ENCODE measurements at regions not wholly inside any gene's neighbourhood (a gene's known extent, or its start where the extent isn't known, plus 50 kb on each side); places are given as distances from the start of the nearest gene placed in this dataset.

- Histone ChIP-seq H3K4me1 (ENCODE audit: control insufficient read depth, insufficient read depth, low read length) (no peaks in the 10 kb centered on the region), H3K27ac (ENCODE audit: control insufficient read depth, insufficient read depth) (no peak overlapping the region), H3K4me3 (no peak overlapping the region), H3K9ac (ENCODE audit: control insufficient read depth, insufficient read depth, low read length) (no peak overlapping the region), H3K27me3 (replicated peaks in 1 of 2; ENCODE audit: control insufficient read depth in 2 of 2, insufficient read depth in 2 of 2, low read length in 1 of 2) (no peaks in the 10 kb centered on the region), H4K20me1 (ENCODE audit: control insufficient read depth, insufficient read depth) (no peaks in the 10 kb centered on the region), H3K36me3 (ENCODE audit: control insufficient read depth in 2 of 2, insufficient read depth in 2 of 2, low read length in 1 of 2) (no peaks in the 10 kb centered on the region), H3K4me2 (ENCODE audit: control insufficient read depth, insufficient read depth) (no peak overlapping the region), H3K79me2 (ENCODE audit: control insufficient read depth, insufficient read depth, low read length) (no peaks in the 10 kb centered on the region), H2AFZ (ENCODE audit: control insufficient read depth, low read depth, low read length) (no peak overlapping the region), H3K9me3 (replicated peaks; ENCODE audit: control insufficient read depth, insufficient read depth, low read length) (no peaks in the 10 kb centered on the region; the same call in 2 of the 3 replicates)
- TF ChIP-seq, protein P1, sequence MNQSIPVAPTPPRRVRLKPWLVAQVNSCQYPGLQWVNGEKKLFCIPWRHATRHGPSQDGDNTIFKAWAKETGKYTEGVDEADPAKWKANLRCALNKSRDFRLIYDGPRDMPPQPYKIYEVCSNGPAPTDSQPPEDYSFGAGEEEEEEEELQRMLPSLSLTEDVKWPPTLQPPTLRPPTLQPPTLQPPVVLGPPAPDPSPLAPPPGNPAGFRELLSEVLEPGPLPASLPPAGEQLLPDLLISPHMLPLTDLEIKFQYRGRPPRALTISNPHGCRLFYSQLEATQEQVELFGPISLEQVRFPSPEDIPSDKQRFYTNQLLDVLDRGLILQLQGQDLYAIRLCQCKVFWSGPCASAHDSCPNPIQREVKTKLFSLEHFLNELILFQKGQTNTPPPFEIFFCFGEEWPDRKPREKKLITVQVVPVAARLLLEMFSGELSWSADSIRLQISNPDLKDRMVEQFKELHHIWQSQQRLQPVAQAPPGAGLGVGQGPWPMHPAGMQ (IDR thresholded peaks at IDR 0.05; ENCODE audit: borderline replicate concordance): no peak
- TF ChIP-seq TCF7 (IDR thresholded peaks at IDR 0.05; ENCODE audit: borderline replicate concordance): no peak
- TF ChIP-seq, protein P2, sequence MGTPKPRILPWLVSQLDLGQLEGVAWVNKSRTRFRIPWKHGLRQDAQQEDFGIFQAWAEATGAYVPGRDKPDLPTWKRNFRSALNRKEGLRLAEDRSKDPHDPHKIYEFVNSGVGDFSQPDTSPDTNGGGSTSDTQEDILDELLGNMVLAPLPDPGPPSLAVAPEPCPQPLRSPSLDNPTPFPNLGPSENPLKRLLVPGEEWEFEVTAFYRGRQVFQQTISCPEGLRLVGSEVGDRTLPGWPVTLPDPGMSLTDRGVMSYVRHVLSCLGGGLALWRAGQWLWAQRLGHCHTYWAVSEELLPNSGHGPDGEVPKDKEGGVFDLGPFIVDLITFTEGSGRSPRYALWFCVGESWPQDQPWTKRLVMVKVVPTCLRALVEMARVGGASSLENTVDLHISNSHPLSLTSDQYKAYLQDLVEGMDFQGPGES (IDR thresholded peaks at IDR 0.05): no peak
- TF ChIP-seq FOS (IDR thresholded peaks at IDR 0.05; ENCODE audit: borderline replicate concordance, extremely low read depth, insufficient read length): no peak
- no peak for TF ChIP-seq ZNF384 (IDR thresholded peaks at IDR 0.05; ENCODE audit: borderline replicate concordance, low read depth, low read length)
- no peak for TF ChIP-seq CHD2 (IDR thresholded peaks at IDR 0.05; ENCODE audit: borderline replicate concordance, low read depth, low read length)
- no peak for TF ChIP-seq TARDBP (IDR thresholded peaks at IDR 0.05; ENCODE audit: borderline replicate concordance)
- TF ChIP-seq POU2F2 (IDR thresholded peaks at IDR 0.05; ENCODE audit: borderline replicate concordance, low read depth, low read length): no peak
- no peak for TF ChIP-seq STAT3 (IDR thresholded peaks at IDR 0.05; ENCODE audit: low read depth, low read length)
- ChIA-PET POLR2A (no interaction called here), SMC1A (ENCODE audit: uncharacterized antibody, unreplicated experiment) (interaction anchor here (1.0 kb wide), 2 partner anchors 12 to 165 kb away, joined by 3 read pairs; no protein-coding TSS in a partner anchor), RAD21 (ENCODE audit: unreplicated experiment) (no interaction called here), CTCF (interaction anchor here (1.6 kb wide), 2 partner anchors 39 to 50 kb away, joined by 3 read pairs; no protein-coding TSS in a partner anchor)
- FAIRE-seq (no peak), DNase-seq (ENCODE audit: low read depth, low spot score) (no peak), ATAC-seq (no peak)
- no TSS peak for BruUV-seq (replicated peaks)
- in situ Hi-C loops (cut with MboI): no loop called here
- intact Hi-C loops (cut with micrococcal nuclease; ENCODE audit: unreplicated experiment): no loop called here
- 36% methylated on average over 6 of the region's 6 CpGs for WGBS (ENCODE audit: insufficient coverage, insufficient replicate concordance, low lambda C conversion rate, missing lambda C conversion rate)
These were observed 206.3 kb upstream of the GATB start for GRCh38 chr4:151967074-151967473.

Data from GM12878 (cell line).